Neural progenitor cell (in vitro differentiated cells): ENCODE measurements at regions not wholly inside any gene's neighbourhood (a gene's known extent, or its start where the extent isn't known, plus 50 kb on each side); places are given as distances from the start of the nearest gene placed in this dataset.

ENCODE experiments used
- CTCF ChIP-seq: fragments of 200-600 bp; sonication (generic); IDR thresholded peaks from 2 replicates; pipeline ENCODE4 v1.5.1; 2017; ENCODE audit warnings: antibody characterized with exemption, mild to moderate bottlenecking
- EZH2 ChIP-seq: fragments of 200-600 bp; sonication (generic); IDR thresholded peaks from 2 replicates; pipeline ENCODE4 v1.6.1; 2017; ENCODE audit warnings: antibody characterized with exemption, mild to moderate bottlenecking, moderate library complexity
- EZH2phosphoT487 ChIP-seq: fragments of 200-600 bp; sonication (generic); IDR thresholded peaks from 2 replicates; pipeline ENCODE4 v1.6.1; 2017; ENCODE audit warnings: antibody characterized with exemption

DNA sequence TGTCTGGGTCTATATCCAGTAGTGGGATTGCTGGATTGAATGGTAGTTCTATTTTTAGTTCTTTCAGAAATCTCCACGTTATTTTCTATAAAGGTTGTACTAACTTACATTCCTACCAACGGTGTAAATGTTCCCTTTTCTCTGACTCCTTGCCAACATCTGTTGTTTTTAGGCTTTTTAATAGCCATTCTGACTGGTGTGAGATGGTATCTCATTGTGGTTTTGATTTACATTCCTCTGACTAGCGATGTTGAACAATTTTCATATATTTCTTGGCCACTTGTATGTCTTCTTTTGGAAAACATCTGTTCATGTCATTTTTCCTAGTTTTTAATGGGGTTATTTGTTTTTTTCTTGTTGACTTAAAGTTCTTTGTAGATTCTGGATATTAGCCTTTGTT, 99.3 kb downstream of the BMP2 start:
- TF ChIP-seq CTCF (no peak), EZH2 (no peak), EZH2phosphoT487 (no peak)
